Epithelial cell of prostate (primary cell): ENCODE measurements at regions not wholly inside any gene's neighbourhood (a gene's known extent, or its start where the extent isn't known, plus 50 kb on each side); places are given as distances from the start of the nearest gene placed in this dataset.
A peak's percentile ranks its signal among the peaks of the same experiment; 100 is the strongest.
"Not testable (repeated sequence)": the region's sequence is repeated elsewhere in the genome, so short reads cannot be mapped to it uniquely, and the experiment has no call there.

Experiments
- DNase-seq: peaks from one replicate; pipeline ENCODE4 v3.0.0-alpha.2; 2011; ENCODE audit warnings: low read depth, low spot score
- H3K27ac ChIP-seq: fragments of 450-650 bp; 2 replicates; pipeline ENCODE4 v1.5.1; 2017; ENCODE audit warnings: mild to moderate bottlenecking

- not testable (repeated sequence) for DNase-seq
- peak overlapping the region; percentile 39 for H3K27ac ChIP-seq
Observed at GRCh38 chr15:22665059-22665702, 121.3 kb upstream of the NIPA1 start.

DNA sequence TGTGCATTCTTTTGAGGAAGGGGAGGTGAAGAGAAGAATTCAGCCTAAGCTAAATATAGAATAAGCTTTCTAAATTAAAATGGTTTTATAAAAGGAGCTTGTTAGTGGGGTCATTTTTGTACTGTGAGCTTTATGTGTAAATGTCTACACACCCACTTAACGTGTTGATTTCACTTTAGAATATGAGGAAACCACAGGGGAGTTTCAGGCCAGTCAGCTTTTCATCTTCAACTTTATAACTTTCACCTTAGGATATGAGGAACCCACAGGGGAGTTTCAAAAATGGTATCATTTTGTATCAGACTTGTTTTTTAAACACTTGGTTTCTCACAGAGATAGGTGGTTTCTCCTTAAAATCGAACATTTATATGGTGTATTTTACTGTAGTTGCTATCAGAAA is 120.7 kb upstream of the NIPA1 start:
- H3K27ac ChIP-seq, DNase-seq: not testable (repeated sequence)

GRCh38 chr15:22684786-22685185 is 101.7 kb upstream of the NIPA1 start:
- not testable (repeated sequence) for H3K27ac ChIP-seq, DNase-seq

DNA sequence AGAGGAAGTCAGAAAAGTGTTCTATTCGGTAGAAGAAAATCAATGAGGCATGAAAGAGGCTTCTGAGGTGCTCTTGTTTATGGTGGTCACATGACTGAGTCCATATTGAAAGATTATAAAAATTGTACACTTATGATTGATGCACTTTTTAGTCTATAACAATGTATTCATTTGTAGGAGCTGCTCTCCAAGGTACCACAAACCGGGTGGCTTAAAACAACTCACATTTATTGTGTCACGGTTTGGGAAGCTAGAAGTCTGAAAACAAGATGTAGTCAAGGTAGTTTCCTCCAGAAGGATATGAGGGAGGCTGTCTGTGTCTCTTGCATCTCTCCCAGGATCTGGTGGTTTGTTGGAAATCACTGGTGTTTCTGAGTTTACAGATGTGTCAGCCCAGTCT is 86.6 kb upstream of the NIPA1 start:
- H3K27ac ChIP-seq, DNase-seq: not testable (repeated sequence)

- H3K27ac ChIP-seq, DNase-seq: not testable (repeated sequence)
Observed at GRCh38 chr15:22710831-22711341, 75.6 kb upstream of the NIPA1 start.

DNA sequence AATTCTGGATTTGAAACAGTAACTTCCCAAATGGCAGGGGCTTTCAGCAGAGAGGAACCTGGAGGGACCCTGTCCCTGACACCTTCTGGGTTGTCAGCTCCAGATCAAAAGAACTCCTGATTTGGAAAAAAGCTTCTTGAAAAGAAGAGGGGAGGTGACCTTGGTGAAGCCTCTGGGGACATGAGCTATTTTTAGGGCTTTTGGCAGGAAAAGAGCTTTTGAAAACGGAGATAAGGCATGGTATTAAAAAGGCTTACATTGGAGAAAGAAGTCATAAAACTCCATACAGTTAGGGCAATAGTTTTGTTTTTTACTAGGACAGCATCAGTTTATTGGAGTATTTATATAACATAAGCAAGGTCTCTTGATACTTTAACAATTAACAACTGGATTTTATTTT is 72.5 kb upstream of the NIPA1 start:
- H3K27ac ChIP-seq, DNase-seq: not testable (repeated sequence)

DNA sequence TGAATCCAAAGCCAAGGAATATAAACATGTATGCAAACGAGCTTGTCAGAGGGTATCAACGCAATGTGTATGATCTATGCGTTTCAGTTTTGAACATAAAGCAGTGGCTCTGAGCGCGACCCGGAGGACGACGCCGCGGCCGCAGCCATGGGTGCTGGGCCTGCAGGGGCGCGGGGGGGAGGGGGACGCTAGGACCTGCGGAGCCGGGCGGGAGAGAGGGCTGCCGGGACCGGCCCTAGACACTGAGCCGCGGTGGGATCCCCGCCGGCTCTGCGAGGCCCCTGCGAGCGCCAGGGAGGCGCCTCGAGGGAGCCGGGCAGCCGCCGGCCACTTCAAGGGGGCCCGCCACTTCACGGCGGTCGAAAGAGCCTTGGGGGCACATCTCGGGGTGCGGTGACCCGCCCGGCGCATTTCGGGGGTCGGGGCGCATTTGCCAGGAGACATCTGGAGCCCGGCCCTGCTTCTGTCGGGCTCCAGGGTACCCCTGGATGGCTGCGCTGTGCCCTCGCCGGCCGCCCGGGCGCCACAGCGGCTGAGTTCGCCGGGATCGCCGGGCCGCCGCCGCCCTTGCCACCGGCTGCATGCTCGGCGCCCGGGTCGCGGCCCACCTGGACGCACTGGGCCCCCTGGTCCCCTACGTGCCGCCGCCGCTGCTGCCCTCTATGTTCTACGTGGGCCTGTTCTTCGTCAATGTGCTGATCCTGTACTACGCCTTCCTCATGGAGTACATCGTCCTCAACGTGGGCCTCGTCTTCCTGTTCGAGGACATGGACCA is 71.9 kb upstream of the NIPA1 start:
- not testable (repeated sequence) for H3K27ac ChIP-seq, DNase-seq

DNA sequence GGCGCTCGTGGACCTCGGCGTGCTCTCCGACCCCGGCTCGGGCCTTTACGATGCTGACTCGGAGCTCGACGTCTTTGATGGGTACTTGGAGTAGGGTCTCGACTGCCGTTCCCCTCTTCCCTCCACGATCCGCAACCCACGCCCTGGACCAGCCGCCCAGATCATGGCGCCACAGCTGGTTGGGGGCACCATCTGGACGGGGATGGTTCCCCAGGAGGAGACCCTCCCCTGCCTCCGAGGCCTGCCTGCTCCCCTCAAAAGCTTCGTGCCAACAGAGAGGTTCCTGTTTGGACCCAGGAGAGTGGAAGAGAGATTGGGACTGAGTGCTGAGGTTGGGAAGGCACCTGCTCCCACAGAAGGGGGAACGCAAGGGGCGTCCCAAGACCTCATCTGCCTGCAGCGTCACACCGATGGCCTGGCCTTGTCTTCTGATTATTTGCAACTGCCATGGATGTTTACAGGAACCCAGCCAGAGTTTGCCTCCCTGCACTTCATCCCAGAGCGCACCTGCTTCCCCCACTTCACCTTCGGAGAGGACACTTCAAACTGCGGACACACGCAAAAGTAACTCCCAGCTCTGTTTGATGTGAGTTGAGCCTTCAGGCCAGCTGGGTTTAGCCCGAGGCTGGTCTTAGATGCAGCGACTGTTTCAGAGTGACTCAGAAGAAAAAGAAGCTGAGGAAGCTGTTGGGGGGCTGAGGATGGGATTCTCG is 71.2 kb upstream of the NIPA1 start:
- not testable (repeated sequence) for H3K27ac ChIP-seq, DNase-seq

GRCh38 chr15:22719980-22720379 is 66.5 kb upstream of the NIPA1 start:
- not testable (repeated sequence) for H3K27ac ChIP-seq, DNase-seq

DNA sequence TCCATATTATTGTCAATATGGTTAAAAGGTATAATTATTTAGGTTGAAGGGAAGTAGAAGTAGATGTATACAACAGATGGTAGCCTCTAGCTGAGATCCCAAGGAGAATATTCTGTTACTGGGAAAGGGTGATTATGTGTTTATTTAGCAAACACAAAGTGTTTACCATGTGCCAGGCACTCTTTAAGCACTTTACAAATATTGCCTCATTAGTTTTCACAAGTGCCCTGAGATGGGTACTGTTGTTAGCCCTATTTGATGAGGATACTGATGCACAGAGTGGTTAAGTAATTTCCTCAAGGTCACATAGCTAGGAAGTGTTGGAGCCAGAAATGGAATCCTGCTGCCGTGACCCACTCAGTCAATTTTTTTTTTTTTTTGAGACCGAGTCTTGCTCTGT is 60.3 kb upstream of the NIPA1 start:
- DNase-seq: not testable (repeated sequence)

DNA sequence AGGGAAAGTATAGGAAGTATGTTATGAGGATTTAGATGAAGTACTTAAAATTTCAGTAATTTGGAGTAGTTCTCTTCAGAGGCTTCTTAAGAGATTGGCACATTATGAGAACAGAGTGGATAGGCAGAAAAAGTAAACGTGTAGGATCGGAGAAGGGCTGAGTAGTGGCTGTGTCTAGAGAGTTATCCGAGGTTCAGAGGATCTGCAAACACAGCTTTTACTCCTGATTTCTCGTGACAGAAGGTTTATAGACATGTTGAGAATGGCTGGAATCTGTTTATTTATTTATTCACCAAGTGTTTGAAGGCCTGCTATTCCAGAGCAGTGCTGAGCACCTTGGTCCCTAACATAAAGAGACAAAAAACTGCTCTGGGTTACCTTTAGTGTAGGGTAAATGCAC is 51.4 kb upstream of the NIPA1 start:
- DNase-seq, H3K27ac ChIP-seq: not testable (repeated sequence)

More for the DNA sequence above, 60.3 kb upstream of the NIPA1 start:
- not testable (repeated sequence) for H3K27ac ChIP-seq

- H3K27ac ChIP-seq: no peak overlapping the region
- no peak for DNase-seq
Observed at GRCh38 chr15:22735781-22736180, 50.7 kb upstream of the NIPA1 start.

- H3K27ac ChIP-seq, DNase-seq: not testable (repeated sequence)
Observed at GRCh38 chr15:22736200-22736599, 50.2 kb upstream of the NIPA1 start.
